A549 (cell line): ENCODE measurements at regions not wholly inside any gene's neighbourhood (a gene's known extent, or its start where the extent isn't known, plus 50 kb on each side); places are given as distances from the start of the nearest gene placed in this dataset.

Experiments
- CTCF ChIP-seq: fragments of >200 bp; sonication (Bioruptor Twin); formaldehyde crosslinking; IDR thresholded peaks from 3 replicates; pipeline ENCODE4 v1.5.1; 2016
- HDAC2 ChIP-seq: fragments of 200-600 bp; sonication (generic); IDR thresholded peaks from 2 replicates; pipeline ENCODE4 v1.6.1; 2016
- HEYL ChIP-seq: fragments of 250-450 bp; sonication (Bioruptor Pico); IDR thresholded peaks from 2 replicates; pipeline ENCODE4 v1.8.0; 2021; ENCODE audit warnings: mild to moderate bottlenecking, moderate library complexity
- HOXA7 ChIP-seq: fragments of 250-450 bp; sonication (Bioruptor Pico); IDR thresholded peaks from 2 replicates; pipeline ENCODE4 v1.5.0; 2020; ENCODE audit warnings: mild to moderate bottlenecking, moderate library complexity
- JUN ChIP-seq, 2 experiments: fragments of >200 bp; sonication (Bioruptor Twin); formaldehyde crosslinking; IDR thresholded peaks; 2 replicates in 1 of 2; 3 replicates in 1 of 2; pipeline ENCODE4 v1.6.1; 2016 to 2017
- KDM1A ChIP-seq: fragments of 200-600 bp; sonication (generic); IDR thresholded peaks from 2 replicates; pipeline ENCODE4 v1.6.1; 2016; ENCODE audit warnings: low read depth, mild to moderate bottlenecking
- MAFK ChIP-seq: fragments of 450-650 bp; IDR thresholded peaks from 2 replicates; pipeline ENCODE4 v1.6.1; 2014; ENCODE audit not compliant: partially characterized antibody
- MAZ ChIP-seq: fragments of 150-350 bp; IDR thresholded peaks from 2 replicates; pipeline ENCODE4 v1.6.1; 2014; ENCODE audit warnings: antibody characterized with exemption, low read depth, low read length, borderline replicate concordance
- PBX3 ChIP-seq: IDR thresholded peaks from 2 replicates; pipeline ENCODE4 v1.6.1; 2012
- POLR2A ChIP-seq: IDR thresholded peaks from 2 replicates; pipeline ENCODE4 v1.6.1; 2012; ENCODE audit warnings: mild to moderate bottlenecking, low read length
- SREBF2 ChIP-seq: fragments of 450-650 bp; IDR thresholded peaks from 2 replicates; pipeline ENCODE4 v1.6.1; 2014; ENCODE audit warnings: mild to moderate bottlenecking, moderate library complexity
- TF ChIP-seq, protein P1 (sequence below): IDR thresholded peaks from 2 replicates; pipeline ENCODE4 v1.6.1; 2012
- TF ChIP-seq, protein P2 (sequence below): fragments of 450-650 bp; IDR thresholded peaks from 2 replicates; pipeline ENCODE4 v1.6.1; 2014; ENCODE audit warnings: antibody characterized with exemption

- TF ChIP-seq POLR2A (no peak), CTCF (no peak), HEYL (CRISPR knock-in tag) (no peak), MAFK (no peak), HOXA7 (CRISPR knock-in tag) (no peak), JUN (IDR thresholded peaks at IDR 0.05) (no peak), PBX3 (no peak), SREBF2 (no peak), KDM1A (no peak), MAZ (no peak), HDAC2 (no peak)
- TF ChIP-seq, protein P1, sequence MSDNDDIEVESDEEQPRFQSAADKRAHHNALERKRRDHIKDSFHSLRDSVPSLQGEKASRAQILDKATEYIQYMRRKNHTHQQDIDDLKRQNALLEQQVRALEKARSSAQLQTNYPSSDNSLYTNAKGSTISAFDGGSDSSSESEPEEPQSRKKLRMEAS = no peak
- TF ChIP-seq, protein P2, sequence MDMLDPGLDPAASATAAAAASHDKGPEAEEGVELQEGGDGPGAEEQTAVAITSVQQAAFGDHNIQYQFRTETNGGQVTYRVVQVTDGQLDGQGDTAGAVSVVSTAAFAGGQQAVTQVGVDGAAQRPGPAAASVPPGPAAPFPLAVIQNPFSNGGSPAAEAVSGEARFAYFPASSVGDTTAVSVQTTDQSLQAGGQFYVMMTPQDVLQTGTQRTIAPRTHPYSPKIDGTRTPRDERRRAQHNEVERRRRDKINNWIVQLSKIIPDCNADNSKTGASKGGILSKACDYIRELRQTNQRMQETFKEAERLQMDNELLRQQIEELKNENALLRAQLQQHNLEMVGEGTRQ = no peak
Measured at GRCh38 chr3:124407260-124407659, 323.0 kb upstream of the UMPS start.
